Pancreas (tissue), 10 donors: ENCODE measurements at regions not wholly inside any gene's neighbourhood (a gene's known extent, or its start where the extent isn't known, plus 50 kb on each side); places are given as distances from the start of the nearest gene placed in this dataset.

ENCODE experiments used
- ATAC-seq, 4 donors: fragments of 200-7000 bp; cut with Tn5 transposase; one replicate each; pipeline versions ENCODE4 v1.8.0 to v1.9.1; 2020; ENCODE audit warnings: mild to moderate bottlenecking in 4 of 4, moderate library complexity in 4 of 4
- DNase-seq, 6 donors: peaks; one replicate each; pipeline ENCODE4 v3.0.0-alpha.2; 2020
- FAIRE-seq: peaks from 2 replicates; lab custom pipeline; 2012; peaks lifted over from hg19 to GRCh38; lab: Jason Lieb, UNC
- H3K27ac ChIP-seq, 4 donors: fragments of 200-600 bp; sonication (generic); 1 replicate in 3 of 4; 2 replicates in 1 of 4; pipeline versions ENCODE4 v1.5.0 to v1.8.0; 2020
- H3K27me3 ChIP-seq, 4 donors: fragments of 200-600 bp; one replicate each; pipeline ENCODE4 v1.8.0; 2021
- H3K36me3 ChIP-seq, 3 donors: fragments of 200-600 bp; sonication (generic) in 1 of 3; one replicate each; pipeline versions ENCODE4 v1.5.0 to v1.8.0; 2020 to 2021
- H3K4me1 ChIP-seq, 3 donors: fragments of 200-600 bp; one replicate each; pipeline ENCODE4 v1.8.0; 2021
- H3K4me3 ChIP-seq, 4 donors: fragments of 200-600 bp; sonication (generic) in 2 of 4; one replicate each; pipeline versions ENCODE4 v1.5.0 to v1.8.0; 2020 to 2021
- H3K9me3 ChIP-seq, 4 donors: fragments of 200-600 bp; one replicate each; pipeline ENCODE4 v1.8.0; 2021
- CTCF ChIP-seq, 4 donors: fragments of 200-600 bp; sonication (generic) in 3 of 4; IDR thresholded peaks; one replicate each; pipeline versions ENCODE4 v1.5.0 to v1.8.0; 2021; ENCODE audit warnings: antibody characterized with exemption in 4 of 4
- WGBS, 2 donors: extraction: QIAGEN DNeasy Blood & Tissue Kit; methylation state at CpG; one replicate each; pipeline ENCODE4 v1.1.7; 2013; 5-methylcytosine and 5-hydroxymethylcytosine counted together
- intact Hi-C, 3 donors: fragments of 100-400 bp; cut with DNase I; formaldehyde crosslinking; loops; one replicate each; pipeline versions ENCODE4 v1.11.1 to v1.14.2; 2022
- donor health status: healthy with polysubstance abuse.
- donor health status: DM: no; HTN: no; CAD: no; lungs with moderate emphysema.
- donor health status: DM: no; HTN: no; CAD: no.
- donor health status: control.
- donor health status: control.
- donor health status: Bipolar disorder and iron deficiency.
- donor health status: DM: yes; HTN: yes; CAD: no.
- donor health status: DM: no; HTN: no; CAD: no.
- donor health status: DM: no; HTN: no; CAD: no.
- donor health status: DM: yes; HTN: yes; CAD: no.

- no peaks in the 10 kb centered on the region for H3K36me3 ChIP-seq
- WGBS, 2 donors, result 36 to 52% methylated on average over 1 of the region's 1 CpG
- FAIRE-seq (no peak), ATAC-seq (no peak), DNase-seq (no peak)
- no peaks in the 10 kb centered on the region for H3K27me3 ChIP-seq
- intact Hi-C loops, result no loop called here
- no peak overlapping the region for H3K27ac ChIP-seq
- TF ChIP-seq CTCF (IDR thresholded peaks at IDR 0.05), result no peak
- H3K4me1 ChIP-seq, result no peaks in the 10 kb centered on the region
- H3K9me3 ChIP-seq, result no peaks in the 10 kb centered on the region
- no peak overlapping the region for H3K4me3 ChIP-seq
These were observed 402.8 kb downstream of the RAD51AP2 start for GRCh38 chr2:17115466-17115865.

DNA sequence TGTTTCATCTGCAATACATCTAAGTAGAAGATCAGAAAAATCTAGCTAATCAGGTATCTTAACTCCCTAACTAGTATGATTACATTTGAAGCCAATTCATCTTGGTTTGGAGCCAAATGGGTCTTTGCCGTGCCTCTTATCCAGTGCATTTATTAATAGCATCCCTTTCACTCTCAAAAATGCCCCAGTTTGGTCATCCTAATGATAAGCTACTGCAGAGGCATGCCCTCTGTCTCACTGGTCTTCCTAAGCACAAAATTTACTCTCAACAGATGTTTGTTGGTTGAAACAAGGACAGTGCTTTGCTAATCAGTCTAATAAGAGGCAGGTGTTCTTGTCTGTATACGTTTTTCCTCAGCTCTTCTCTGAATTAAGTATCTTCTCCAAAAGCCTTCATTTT, 403.2 kb downstream of the RAD51AP2 start:
- WGBS, 2 donors, result 17 to 21% methylated on average over 2 of the region's 2 CpGs
- H3K36me3 ChIP-seq, result no peaks in the 10 kb centered on the region
- DNase-seq (no peak), ATAC-seq (no peak), FAIRE-seq (no peak)
- H3K4me3 ChIP-seq, result no peak overlapping the region
- intact Hi-C loops, result no loop called here
- TF ChIP-seq CTCF (IDR thresholded peaks at IDR 0.05), result no peak
- H3K9me3 ChIP-seq, result no peaks in the 10 kb centered on the region
- H3K27me3 ChIP-seq, result no peaks in the 10 kb centered on the region
- H3K4me1 ChIP-seq, result no peaks in the 10 kb centered on the region
- H3K27ac ChIP-seq, result no peak overlapping the region

DNA sequence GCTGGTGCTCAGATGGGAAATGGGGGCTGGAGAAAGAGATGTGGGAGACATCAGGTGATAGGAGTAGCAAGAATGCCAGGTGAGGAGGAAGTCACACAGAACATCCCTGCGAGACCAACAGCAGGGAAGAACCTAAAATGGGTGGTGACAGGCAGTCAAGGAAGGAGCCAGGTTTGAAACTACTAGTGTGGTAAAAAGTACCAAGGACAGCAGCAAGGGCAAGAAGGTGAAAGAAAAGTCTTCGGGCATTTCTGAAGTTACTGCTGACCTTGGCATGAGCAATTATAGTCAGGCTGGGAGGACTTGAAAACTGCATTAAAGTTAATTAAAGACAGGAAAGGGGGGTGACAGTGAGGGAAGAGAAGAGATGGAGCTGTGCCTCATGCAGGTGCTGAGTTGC, 410.4 kb downstream of the RAD51AP2 start:
- H3K9me3 ChIP-seq, result no peaks in the 10 kb centered on the region
- no peaks in the 10 kb centered on the region for H3K36me3 ChIP-seq
- H3K4me3 ChIP-seq, result no peak overlapping the region
- no peak for TF ChIP-seq CTCF (IDR thresholded peaks at IDR 0.05)
- no peaks in the 10 kb centered on the region for H3K27me3 ChIP-seq
- no peak for DNase-seq
- H3K27ac ChIP-seq, result no peak overlapping the region
- FAIRE-seq, result no peak
- no peaks in the 10 kb centered on the region for H3K4me1 ChIP-seq
- intact Hi-C loops, result no loop called here
- 27 to 42% methylated on average over 2 of the region's 2 CpGs for WGBS, 2 donors
- ATAC-seq, result no peak

- Histone ChIP-seq H3K4me1 (no peaks in the 10 kb centered on the region), H3K9me3 (no peaks in the 10 kb centered on the region), H3K4me3 (no peak overlapping the region), H3K27ac (no peak overlapping the region), H3K36me3 (no peaks in the 10 kb centered on the region), H3K27me3 (no peaks in the 10 kb centered on the region)
- no peak for DNase-seq
- WGBS, 2 donors, result 36 to 42% methylated on average over 2 of the region's 2 CpGs
- no peak for TF ChIP-seq CTCF (IDR thresholded peaks at IDR 0.05)
- intact Hi-C loops, result no loop called here
- FAIRE-seq, result no peak
- ATAC-seq, result no peak
These were observed 411.1 kb downstream of the RAD51AP2 start for GRCh38 chr2:17107151-17107550.

- Histone ChIP-seq H3K9me3 (no peaks in the 10 kb centered on the region), H3K27ac (no peak overlapping the region), H3K4me3 (no peak overlapping the region), H3K36me3 (no peaks in the 10 kb centered on the region), H3K4me1 (no peaks in the 10 kb centered on the region), H3K27me3 (no peaks in the 10 kb centered on the region)
- TF ChIP-seq CTCF (IDR thresholded peaks at IDR 0.05), result no peak
- intact Hi-C loops, result no loop called here
- WGBS, 2 donors, result 48 to 55% methylated on average over 1 of the region's 1 CpG
- FAIRE-seq (no peak), ATAC-seq (no peak), DNase-seq (no peak)
These were observed 411.8 kb downstream of the RAD51AP2 start for GRCh38 chr2:17106418-17106817.
